HG02870 (cell line): ENCODE measurements at regions not wholly inside any gene's neighbourhood (a gene's known extent, or its start where the extent isn't known, plus 50 kb on each side); places are given as distances from the start of the nearest gene placed in this dataset.
"Not testable (repeated sequence)": the region's sequence is repeated elsewhere in the genome, so short reads cannot be mapped to it uniquely, and the experiment has no call there.

ENCODE experiments used
- ATAC-seq: cut with Tn5 transposase; IDR thresholded peaks from one replicate; pipeline ENCODE4 v1.9.1; 2021; ENCODE audit warnings: mild to moderate bottlenecking, moderate library complexity; ENCODE audit not compliant: unreplicated experiment

DNA sequence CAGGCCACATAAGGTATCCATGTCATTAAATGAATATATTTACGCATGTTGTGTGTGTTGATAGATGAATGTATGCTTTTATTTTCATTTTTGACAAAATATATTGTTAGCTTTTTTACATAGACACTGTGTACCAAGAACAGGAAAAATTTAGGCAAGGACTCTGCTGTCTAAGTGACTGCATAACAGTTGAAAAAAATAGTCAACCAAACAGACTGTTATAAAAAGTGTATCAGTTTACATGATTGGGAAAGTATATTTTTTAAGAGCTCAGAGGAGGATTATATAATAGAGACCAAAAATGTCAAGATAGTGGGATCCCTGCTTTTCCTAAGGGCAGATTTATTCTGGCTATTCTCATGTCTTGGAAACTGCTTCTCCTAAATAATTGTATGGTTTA, 858.0 kb downstream of the SLITRK1 start:
- ATAC-seq, result no peak

DNA sequence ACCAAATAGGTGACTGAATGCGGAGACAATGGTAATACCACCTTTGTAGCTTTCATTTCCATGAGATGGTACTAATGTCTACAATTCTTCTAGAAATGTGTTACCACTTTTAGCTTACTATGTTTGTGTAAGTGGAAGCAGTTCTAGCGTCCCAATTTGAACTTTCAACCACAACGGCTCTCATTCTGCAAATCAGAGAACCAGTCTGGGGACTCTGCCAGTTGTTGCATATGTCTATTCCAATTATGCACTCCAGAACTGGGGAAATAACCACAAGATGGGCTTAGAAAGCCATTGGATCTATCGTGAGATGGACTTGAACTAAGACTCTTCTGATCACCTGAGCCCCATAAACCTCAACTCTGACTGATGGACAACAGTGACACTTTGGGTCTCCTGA, 862.3 kb downstream of the SLITRK1 start:
- no peak for ATAC-seq

DNA sequence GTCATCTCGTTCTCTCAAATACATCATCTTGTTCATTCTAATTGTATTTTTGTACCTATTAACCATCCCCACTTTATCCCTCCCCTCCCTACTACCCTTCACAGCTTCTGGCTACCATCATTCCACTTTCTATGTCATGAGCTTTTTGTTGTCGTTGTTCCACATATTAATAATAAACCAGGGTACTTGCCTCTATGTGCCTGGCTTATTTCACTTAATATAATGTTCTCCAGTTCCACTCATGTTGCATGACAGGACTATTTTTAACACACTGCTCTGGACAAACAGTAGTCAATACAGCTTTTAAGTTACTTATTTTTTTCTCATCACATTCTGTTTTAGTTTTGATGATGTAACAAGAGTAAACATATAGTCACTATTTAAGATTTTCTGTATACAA, 872.3 kb downstream of the SLITRK1 start:
- ATAC-seq, result no peak

DNA sequence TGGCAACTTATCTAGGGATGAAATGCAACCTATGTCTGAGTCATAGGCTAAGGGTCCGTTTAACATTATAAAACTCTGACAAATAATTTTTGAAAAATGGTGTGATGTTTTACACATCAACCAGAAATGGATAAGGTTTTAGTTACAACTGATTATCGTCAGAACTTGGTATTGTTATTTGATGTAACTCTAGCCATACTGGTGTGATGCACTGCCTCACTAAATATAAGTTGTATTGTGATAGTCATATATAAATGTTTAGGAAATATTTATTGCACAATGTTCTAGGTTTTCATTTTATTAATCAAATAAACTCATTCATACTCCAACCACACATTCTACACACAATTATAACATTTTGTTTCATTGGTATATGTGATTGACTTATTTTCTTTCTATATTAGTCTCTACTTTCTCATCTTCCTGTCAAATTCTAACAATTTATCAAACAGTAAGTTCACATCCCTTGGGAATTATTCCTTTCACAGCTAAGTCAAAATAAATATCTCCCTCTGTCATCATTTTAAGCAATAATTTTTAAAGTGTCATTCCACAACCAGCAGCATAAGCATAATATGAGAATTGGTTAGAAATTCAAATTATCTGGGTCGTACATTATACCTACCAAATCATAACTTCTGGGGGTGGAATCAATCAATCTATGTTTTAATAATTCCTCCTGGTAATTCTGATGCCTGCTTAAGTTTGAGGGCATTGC, 873.9 kb downstream of the SLITRK1 start:
- no peak for ATAC-seq

DNA sequence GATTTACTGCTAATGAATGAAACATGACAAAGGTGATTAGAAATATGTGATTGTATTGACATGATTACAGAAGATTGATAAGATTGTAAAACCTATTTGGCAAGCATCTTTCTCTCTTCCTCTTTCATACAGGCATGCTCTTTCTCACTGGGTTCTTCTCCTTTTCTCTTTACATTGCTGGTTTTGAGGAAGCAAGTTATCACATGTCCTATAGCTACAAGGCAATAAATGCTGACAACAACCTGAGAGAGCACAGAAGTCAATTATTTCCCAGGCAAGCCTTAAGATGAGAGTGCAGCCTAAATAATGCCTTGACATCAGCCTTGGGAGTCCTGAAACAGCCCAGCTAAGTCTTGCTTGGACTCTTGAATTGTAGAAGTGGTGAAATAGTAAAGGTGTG, 875.0 kb downstream of the SLITRK1 start:
- no peak for ATAC-seq

DNA sequence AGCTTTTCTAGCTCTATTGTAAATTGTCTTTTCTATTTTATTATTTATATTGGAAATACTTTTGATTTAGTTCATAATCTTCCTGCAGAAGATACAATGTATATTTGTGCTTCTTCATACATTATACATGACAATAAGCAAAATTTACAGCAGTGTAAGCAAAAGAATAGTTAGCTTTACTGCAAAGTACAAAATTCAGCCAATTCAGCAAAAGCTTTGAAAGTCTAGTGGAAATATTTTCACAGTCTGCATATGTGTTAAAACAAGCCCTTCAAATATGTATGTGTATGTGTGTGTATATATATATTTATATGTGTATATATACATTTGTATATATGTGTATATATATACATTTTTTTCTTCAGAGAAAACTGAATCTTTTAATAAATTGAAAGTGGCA, 879.1 kb downstream of the SLITRK1 start:
- no peak for ATAC-seq

DNA sequence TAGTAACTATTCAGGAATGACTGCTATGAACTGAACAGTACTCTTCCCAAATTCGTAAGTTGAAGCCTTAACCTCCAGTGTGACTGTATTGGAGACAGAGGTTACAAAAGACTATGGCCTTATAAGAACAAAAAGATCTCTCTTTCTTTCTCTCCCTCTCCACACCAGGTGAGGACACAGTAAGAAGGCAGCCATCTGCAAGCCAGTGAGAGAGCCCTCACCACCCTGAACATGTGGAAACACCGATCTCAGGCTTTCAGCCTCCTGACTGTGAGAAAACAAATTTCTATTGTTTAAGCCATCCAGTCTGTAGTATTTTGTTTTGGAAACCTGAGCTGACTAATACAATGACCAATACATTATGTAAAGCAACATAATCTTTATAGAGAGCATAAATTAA, 888.9 kb downstream of the SLITRK1 start:
- no peak for ATAC-seq

DNA sequence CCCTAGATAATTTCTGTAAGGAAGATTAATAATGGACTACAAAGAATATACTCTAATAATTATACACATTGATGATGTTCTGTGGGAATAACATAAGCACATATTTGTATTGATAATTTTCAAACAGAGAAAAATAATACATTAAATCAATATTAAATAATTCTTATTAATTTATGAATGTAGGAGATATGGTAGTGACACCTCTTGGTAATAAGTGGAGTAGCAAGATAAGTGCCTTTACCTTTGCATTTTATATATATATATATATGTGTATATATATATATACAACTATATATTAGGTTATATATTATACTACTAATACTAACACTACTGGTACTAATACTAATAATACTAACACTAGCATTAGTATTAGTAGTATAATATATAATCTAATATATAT, 905.8 kb downstream of the SLITRK1 start:
- no peak for ATAC-seq

DNA sequence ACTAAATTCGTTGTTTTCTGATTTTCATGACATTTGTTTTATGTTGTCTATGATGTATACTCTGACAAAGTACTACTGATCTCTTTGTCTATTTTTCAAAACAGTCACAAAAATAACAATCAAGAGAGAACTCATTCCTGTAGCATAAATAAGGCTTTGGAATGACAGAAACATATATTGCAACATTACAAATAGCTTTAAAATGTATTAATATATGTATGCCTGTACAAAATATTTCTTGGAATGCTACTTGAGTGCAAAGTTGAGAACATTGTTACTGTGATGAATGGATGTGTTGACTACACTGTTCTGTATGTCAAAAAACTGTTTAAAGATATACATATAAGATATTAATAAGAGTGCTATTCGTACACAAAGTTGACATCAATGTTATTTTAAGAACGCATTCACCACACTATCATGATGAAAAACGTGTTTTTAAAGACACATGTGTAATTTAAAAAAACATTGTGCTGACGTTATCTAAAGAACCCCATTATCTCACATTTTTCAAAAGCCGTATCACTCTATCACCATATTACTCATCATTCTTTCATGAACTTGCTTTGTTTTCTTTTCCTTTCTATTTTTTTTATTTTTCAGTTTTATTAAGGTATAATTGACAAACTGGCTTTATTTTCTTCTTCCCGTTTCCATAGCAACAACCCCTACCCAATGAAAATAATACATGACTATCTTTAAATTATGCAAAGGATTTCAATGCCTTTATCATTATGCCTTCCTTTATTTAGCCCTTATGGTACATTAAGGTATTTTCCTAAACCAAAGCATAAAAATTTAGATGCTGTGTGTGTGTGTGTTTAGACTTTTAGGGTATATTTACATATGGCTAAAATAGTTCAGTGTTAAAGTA, 918.8 kb downstream of the SLITRK1 start:
- no peak for ATAC-seq

DNA sequence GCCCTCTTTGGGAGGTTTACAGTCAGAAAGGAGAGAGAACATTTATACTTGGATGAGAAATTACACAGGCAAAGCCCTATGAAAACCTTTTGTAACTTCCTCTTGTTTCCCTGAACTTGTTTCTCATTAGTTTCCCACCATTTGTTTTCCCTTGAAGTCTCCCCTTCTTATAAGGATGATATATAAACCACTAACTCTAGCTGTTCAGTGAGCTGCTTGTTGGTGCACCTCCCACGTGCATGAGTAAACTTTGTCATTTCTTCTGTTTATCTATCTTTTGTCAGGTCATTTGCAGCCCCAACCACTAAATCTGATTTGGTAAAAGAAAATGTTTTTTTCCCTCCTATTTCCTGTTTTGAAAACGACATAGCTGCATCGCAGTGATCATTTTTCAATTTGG, 919.9 kb downstream of the SLITRK1 start:
- no peak for ATAC-seq

DNA sequence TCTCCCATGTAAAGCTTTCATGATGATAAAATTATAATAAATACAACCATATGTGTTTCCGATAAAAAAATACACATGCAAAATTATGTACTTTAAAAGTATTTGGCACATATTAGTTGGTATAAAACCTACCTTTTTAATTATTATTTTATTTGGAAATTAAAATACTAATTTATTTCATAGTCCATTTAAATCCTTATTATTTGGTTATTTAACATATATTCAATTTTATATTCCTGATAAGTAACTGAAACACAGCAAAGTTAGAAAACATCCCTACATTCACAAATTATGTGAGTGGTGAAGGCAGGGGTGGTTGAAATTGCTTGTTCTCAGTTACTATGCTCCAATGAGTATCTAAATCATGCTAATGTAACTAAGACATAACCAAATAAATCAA, 920.5 kb downstream of the SLITRK1 start:
- no peak for ATAC-seq

DNA sequence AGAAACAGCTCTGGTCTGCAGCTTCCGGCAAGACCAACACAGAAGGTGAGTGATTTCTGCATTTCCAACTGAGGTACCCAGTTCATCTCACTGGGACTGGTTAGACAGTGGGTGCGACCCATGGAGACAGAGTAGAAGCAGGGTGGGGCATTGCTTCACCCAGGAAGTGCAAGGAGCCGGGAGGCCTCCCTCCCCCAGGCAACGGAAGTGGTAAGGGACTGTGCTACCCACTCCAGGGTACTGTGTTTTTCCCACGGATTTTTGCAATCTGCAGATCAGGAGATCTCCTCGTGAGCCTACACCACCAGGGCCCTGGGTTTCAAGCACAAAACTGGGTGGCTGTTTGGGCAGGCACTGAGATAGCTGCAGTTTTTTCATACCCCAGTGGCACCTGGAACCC, 929.9 kb downstream of the SLITRK1 start:
- ATAC-seq, result not testable (repeated sequence)

DNA sequence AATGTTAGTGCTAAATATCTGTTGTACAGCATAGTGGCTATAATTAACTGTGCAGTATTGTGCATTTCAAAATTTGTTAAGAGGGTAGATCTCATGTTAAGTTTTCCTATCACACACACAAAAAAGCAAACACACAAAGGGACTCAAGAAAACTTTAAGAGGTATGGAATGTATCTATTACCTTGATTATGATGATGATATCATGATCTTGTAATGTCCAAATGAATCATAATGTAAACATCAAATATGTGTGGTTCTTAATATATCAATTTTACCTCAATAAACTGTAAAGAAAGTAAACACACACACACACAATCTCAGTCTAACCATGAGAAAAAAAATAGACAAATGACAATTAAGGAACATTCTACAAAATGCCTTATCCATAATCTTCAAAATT, 934.6 kb downstream of the SLITRK1 start:
- no peak for ATAC-seq

DNA sequence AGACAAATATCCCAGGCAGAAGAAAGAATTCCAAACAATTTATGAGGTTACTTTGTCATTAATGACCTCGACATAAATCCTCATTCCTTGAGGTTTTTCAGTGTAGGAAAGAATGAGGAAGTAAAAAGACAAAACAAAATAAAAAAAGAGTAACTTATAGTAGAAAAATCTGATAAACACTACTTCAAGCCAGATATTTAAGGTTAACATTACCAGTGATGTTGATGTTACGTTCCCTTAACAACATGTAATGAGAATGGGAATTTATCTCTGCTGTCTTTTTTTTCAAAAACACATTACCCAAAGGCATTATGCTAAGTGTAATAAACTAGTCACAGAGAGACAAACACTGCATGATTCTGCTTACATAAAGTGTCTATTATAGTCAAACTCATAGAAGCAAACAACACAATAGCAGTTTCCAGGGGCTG, 935.1 kb downstream of the SLITRK1 start:
- no peak for ATAC-seq

DNA sequence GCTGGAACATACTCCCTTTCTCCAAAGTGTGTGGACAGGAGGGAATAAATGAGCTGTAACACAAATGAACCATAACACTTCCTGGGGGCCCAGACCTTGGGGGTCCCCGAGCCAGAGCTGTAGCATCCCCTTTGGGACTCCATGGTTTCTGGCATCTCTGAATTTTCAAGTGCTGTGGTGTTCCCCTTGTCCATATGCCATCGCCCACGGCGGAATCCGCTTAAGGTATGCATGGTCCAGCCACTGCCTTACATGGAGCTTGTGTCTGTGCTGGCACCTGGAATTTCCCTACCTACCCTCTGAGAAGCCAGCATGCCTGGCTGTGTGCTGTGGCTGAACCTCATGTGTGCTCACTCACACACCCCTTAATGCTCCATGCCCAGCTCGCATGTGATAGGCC, 943.6 kb downstream of the SLITRK1 start:
- no peak for ATAC-seq

DNA sequence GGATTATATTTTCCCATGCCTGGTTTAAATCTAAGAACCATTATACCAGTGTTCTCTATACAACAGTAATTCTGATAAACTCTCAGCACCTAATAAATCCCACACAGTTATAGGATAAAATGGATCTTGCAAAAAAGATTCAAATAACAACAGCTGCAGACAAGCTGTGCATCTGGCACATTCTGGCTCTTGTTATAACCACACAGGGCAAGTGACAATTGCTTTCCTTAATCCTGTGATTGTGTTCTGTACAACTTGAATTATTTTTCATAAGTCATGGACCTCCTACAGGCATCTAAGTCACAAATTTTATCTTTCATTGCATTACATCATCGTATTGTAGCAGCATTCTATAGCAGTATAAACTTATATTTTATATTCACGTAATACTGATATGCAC, 948.3 kb downstream of the SLITRK1 start:
- ATAC-seq, result no peak

DNA sequence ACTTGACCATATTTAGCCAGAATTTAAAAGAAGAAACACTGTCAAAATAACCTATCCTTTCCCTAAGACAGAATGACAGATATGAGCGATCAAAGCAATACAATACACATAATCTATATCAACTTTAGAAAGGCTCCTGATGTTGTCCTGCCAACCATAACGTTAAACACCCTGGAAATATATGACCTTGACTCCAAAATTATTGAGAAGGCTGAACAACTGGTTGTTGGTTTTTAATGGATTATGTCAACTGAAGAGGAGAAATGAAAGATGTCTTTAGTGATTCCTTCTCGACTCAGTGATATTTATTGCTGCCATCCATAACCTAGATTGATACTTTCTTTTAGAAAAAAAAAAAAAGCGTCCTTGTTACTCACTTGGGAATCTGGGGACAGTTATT, 957.2 kb downstream of the SLITRK1 start:
- no peak for ATAC-seq

DNA sequence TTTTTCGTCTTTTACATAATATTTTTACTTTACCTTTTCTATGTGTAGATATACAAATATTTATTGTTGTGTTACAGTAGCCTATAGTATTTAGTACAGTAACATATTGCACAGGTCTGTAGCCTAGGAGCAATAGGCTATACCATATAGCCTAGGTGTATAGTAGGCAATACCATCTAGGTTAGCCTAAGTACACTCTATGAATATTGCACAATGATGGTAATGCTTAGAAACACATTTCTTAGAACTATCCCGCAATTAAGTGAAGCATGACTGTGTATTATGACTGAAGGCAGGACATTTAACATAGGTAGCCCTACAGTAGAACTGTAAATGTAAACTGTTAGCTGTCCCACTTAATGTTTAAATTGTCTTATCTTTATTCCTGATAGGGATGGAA, 964.3 kb downstream of the SLITRK1 start:
- ATAC-seq, result no peak

DNA sequence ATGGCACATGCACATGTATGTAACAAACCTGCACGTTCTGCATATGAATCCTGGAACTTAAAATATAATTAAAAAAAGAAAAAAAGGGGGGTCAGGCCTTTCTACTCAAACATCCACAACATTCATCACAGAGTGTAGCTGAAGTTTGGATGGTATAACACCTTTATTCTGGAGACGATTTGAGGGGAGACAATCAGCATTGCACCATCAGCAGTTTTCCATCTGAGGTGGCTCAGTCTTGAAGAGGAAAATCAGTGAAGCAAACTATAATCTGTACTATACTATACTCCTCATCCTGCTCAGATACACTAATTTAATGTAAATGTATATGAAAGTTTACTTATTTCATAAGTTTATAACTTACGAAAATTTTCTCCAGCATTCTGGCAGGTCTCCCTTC, 969.7 kb downstream of the SLITRK1 start:
- no peak for ATAC-seq

DNA sequence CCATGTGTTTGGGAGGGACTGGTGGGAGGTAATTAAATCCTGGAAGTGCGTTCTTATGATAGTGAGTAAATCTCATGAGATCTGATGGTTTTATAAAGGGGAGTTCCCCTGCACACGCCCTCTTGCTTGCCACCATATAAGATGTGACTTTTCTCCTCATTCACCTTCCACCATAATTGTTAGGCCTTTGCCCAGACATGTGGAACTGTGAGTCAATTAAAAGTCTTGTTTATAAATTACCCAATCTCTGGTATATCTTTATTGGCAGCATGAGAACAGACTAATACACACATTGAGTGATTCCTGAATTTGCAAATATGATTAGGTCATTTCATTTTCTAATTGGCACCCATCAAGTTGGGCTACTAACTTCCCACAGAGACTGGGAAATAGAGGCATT, 977.2 kb downstream of the SLITRK1 start:
- ATAC-seq, result no peak

DNA sequence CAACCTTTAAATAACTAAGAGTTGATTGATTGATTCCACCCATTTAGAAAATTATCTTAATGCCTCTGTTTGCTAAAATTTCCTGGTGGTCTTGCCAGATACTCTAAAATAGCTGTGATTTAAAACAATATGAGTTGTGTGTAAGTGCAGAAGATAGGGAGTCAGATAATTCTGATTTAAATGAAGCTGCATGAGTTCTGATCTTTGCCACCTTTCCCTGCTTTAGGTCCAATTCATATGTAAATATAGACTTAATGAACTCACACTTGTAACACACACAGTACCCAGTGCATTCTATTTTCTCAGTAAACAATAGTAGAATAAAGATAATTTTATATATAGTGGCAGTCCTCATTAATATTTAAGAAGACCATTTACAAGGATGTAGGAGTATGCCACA, 981.8 kb downstream of the SLITRK1 start:
- no peak for ATAC-seq

DNA sequence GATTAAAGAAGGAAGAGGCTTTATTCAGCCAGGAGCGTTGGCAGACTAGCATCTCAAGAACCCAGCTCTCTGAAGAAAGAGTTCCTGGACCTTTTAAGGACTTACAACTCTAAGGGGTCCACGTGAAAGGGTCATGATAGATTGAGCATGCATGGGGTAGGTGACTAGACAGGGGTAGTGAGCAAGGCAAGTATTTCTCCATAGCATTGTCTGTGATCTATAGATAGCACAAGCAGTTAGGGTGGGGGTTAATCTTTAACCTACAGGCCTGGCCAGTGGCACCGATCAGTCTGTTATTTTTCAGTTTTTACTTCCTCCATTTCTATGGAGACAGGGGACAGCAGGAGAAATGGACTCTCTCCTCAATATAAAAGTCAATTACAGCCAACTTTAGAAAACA, 983.7 kb downstream of the SLITRK1 start:
- no peak for ATAC-seq
